ENCODE measurements at regions not wholly inside any gene's neighbourhood (a gene's known extent, or its start where the extent isn't known, plus 50 kb on each side); places are given as distances from the start of the nearest gene placed in this dataset.
"Not testable (repeated sequence)": the region's sequence is repeated elsewhere in the genome, so short reads cannot be mapped to it uniquely, and the experiment has no call there.

DNA sequence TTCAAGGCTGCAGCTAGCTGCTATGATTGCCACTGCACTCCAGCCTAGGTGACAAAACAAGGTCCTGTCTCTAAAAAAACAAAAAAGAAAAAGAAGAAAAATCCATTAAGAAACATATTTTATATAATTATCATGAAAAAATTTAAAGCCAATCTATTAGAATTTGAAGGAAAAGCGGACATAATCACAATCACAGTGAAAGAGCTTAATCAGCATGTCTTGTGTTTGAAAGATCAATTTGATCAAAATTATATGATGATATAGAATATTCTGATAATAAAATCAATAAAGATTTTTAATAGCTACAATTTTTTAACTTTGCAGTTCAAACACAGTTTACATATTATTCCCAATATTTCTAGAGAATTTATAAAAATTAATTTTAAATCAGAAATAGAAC, 210.1 kb downstream of the MEX3B start:
- Histone ChIP-seq H3K36me3 (ENCODE audit: insufficient read depth, low read length) (no peaks in the 10 kb centered on the region), H3K9ac (ENCODE audit: low read length) (no peak overlapping the region), H3K27ac (ENCODE audit: low read length) (no peak overlapping the region), H3K9me3 (ENCODE audit: low read length) (peaks cover 7% of the 10 kb centered on the region; the same call in 1 of the 2 replicates), H3K4me2 (ENCODE audit: low read depth, low read length, poor library complexity, severe bottlenecking) (no peak overlapping the region), H3K79me2 (ENCODE audit: low read length) (no peaks in the 10 kb centered on the region), H3K4me1 (ENCODE audit: low read length) (no peaks in the 10 kb centered on the region), H3K4me3 (ENCODE audit: low read length) (no peak overlapping the region), H2AFZ (ENCODE audit: low read length) (no peak overlapping the region), H3K9me2 (replicated peaks; ENCODE audit: insufficient read depth, low read length) (no peaks in the 10 kb centered on the region), H4K20me1 (ENCODE audit: insufficient read depth, low read depth, low read length) (no peaks in the 10 kb centered on the region), H3K27me3 (ENCODE audit: low read length) (peaks cover 3% of the 10 kb centered on the region; the same call in 1 of the 2 replicates)
- DNase-seq: no peak

DNA sequence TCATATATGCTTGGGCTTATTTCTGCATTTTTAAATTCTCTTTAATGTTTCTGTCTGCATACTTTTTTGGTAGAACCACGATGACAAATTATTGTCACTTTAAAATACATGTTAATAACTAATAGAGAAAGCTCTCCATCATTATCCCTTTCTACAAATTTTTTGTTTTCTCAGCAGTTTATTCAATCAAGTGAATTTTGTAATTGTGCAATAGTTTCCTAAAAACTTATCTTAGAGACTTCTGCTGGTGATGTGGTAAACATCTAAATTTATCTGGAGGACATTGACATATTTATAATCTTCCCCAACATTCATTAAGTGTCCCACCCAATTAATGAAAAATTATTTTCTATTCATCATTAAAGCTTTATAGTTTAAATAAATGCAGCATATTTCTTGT, 215.3 kb downstream of the MEX3B start:
- Histone ChIP-seq H3K9me3 (ENCODE audit: low read length) (peaks cover 7% of the 10 kb centered on the region; the same call in 1 of the 2 replicates), H3K79me2 (ENCODE audit: low read length) (no peaks in the 10 kb centered on the region), H3K4me2 (ENCODE audit: low read depth, low read length, poor library complexity, severe bottlenecking) (no peak overlapping the region), H4K20me1 (ENCODE audit: insufficient read depth, low read depth, low read length) (no peaks in the 10 kb centered on the region), H3K36me3 (ENCODE audit: insufficient read depth, low read length) (no peaks in the 10 kb centered on the region), H2AFZ (ENCODE audit: low read length) (no peak overlapping the region), H3K9me2 (replicated peaks; ENCODE audit: insufficient read depth, low read length) (no peaks in the 10 kb centered on the region), H3K9ac (ENCODE audit: low read length) (no peak overlapping the region), H3K4me1 (ENCODE audit: low read length) (peaks cover 24% of the 10 kb centered on the region), H3K4me3 (ENCODE audit: low read length) (no peak overlapping the region), H3K27ac (ENCODE audit: low read length) (no peak overlapping the region), H3K27me3 (ENCODE audit: low read length) (peaks cover 3% of the 10 kb centered on the region; the same call in 1 of the 2 replicates)
- no peak for DNase-seq

DNA sequence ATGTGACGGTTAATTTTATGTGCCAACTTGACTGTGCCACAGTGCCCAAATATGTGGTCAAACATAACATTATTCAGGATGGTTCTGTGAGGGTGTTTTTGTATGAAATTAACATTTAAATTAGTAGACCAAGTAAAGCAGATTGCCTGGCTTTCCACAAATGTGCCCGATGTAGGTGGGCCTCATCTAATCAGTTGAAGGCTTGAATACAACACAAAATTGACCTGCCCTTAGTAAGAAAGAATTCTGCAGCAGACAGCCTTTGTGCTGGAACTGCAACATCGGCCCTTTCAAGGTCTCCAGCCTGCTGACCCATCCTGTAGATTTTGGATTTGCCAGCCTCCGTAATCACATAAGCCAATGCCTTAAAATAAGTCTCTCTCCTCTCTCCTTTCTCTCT, 215.9 kb downstream of the MEX3B start:
- peaks cover 7% of the 10 kb centered on the region; the same call in 1 of the 2 replicates for H3K9me3 ChIP-seq (ENCODE audit: low read length)
- H3K27ac ChIP-seq (ENCODE audit: low read length): no peak overlapping the region
- no peaks in the 10 kb centered on the region for H3K36me3 ChIP-seq (ENCODE audit: insufficient read depth, low read length)
- H3K79me2 ChIP-seq (ENCODE audit: low read length): no peaks in the 10 kb centered on the region
- DNase-seq: no peak
- no peaks in the 10 kb centered on the region for H4K20me1 ChIP-seq (ENCODE audit: insufficient read depth, low read depth, low read length)
- H3K4me2 ChIP-seq (ENCODE audit: low read depth, low read length, poor library complexity, severe bottlenecking): no peak overlapping the region
- no peak overlapping the region for H2AFZ ChIP-seq (ENCODE audit: low read length)
- peaks cover 3% of the 10 kb centered on the region; the same call in 1 of the 2 replicates for H3K27me3 ChIP-seq (ENCODE audit: low read length)
- H3K9me2 ChIP-seq (replicated peaks; ENCODE audit: insufficient read depth, low read length): no peaks in the 10 kb centered on the region
- no peak overlapping the region for H3K4me3 ChIP-seq (ENCODE audit: low read length)
- H3K4me1 ChIP-seq (ENCODE audit: low read length): peaks cover 30% of the 10 kb centered on the region
- H3K9ac ChIP-seq (ENCODE audit: low read length): no peak overlapping the region

DNA sequence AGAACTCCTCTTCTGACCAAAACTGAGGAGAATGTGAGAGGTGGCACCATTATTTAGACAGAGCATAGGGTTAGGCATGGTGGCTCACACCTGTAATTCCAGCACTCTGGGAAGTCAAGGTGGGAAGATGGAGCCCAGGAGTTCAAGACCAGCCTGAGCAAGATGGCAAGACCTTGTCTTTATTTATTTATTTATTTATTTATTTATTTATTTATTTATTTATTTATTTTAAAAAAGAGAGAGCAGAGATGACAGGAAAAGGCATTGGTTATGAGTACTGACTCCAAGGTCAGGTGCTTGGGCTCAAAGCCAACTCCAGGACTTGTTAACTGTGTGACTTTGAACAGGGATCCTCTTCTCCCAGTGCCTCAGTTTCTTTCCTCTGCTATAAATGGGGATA, 217.7 kb downstream of the MEX3B start:
- no peaks in the 10 kb centered on the region for H4K20me1 ChIP-seq (ENCODE audit: insufficient read depth, low read depth, low read length)
- H2AFZ ChIP-seq (ENCODE audit: low read length): no peak overlapping the region
- H3K27ac ChIP-seq (ENCODE audit: low read length): no peak overlapping the region
- H3K9me2 ChIP-seq (replicated peaks; ENCODE audit: insufficient read depth, low read length): no peaks in the 10 kb centered on the region
- no peak for DNase-seq
- no peaks in the 10 kb centered on the region for H3K79me2 ChIP-seq (ENCODE audit: low read length)
- no peaks in the 10 kb centered on the region for H3K36me3 ChIP-seq (ENCODE audit: insufficient read depth, low read length)
- peaks cover 7% of the 10 kb centered on the region; the same call in 1 of the 2 replicates for H3K9me3 ChIP-seq (ENCODE audit: low read length)
- H3K9ac ChIP-seq (ENCODE audit: low read length): no peak overlapping the region
- no peak overlapping the region for H3K4me2 ChIP-seq (ENCODE audit: low read depth, low read length, poor library complexity, severe bottlenecking)
- H3K27me3 ChIP-seq (ENCODE audit: low read length): peaks cover 3% of the 10 kb centered on the region; the same call in 1 of the 2 replicates
- peaks cover 33% of the 10 kb centered on the region for H3K4me1 ChIP-seq (ENCODE audit: low read length)
- H3K4me3 ChIP-seq (ENCODE audit: low read length): no peak overlapping the region

DNA sequence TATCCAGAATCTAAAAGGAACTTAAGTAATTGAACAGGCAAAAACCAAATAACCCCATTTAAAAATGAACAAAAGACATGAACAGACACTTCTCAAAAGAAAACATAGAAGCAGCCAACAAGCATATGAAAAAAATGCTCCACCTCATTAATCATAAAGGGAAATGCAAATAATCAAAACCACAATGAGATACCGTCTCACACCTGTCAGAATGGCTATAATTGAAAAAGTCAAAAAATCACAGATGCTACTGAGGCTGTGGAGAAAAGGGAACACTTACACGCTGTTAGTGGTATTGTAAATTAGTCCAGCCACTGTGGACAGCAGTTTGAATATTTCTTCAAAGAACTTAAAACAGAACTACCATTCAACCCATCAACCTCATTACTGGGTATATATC, 220.7 kb downstream of the MEX3B start:
- Histone ChIP-seq H4K20me1 (ENCODE audit: insufficient read depth, low read depth, low read length) (no peaks in the 10 kb centered on the region), H3K79me2 (ENCODE audit: low read length) (no peaks in the 10 kb centered on the region), H3K9ac (ENCODE audit: low read length) (no peak overlapping the region), H3K4me1 (ENCODE audit: low read length) (peaks cover 33% of the 10 kb centered on the region), H3K4me2 (ENCODE audit: low read depth, low read length, poor library complexity, severe bottlenecking) (peak overlapping the region; percentile 51), H3K9me3 (ENCODE audit: low read length) (no peaks in the 10 kb centered on the region), H3K36me3 (ENCODE audit: insufficient read depth, low read length) (no peaks in the 10 kb centered on the region), H3K27ac (ENCODE audit: low read length) (0 out of 2 replicates have a peak overlapping the region, but pooled peaks have one; percentile 34), H3K4me3 (ENCODE audit: low read length) (no peak overlapping the region), H3K27me3 (ENCODE audit: low read length) (no peaks in the 10 kb centered on the region), H2AFZ (ENCODE audit: low read length) (no peak overlapping the region), H3K9me2 (replicated peaks; ENCODE audit: insufficient read depth, low read length) (no peaks in the 10 kb centered on the region)
- DNase-seq: peak; percentile 55

DNA sequence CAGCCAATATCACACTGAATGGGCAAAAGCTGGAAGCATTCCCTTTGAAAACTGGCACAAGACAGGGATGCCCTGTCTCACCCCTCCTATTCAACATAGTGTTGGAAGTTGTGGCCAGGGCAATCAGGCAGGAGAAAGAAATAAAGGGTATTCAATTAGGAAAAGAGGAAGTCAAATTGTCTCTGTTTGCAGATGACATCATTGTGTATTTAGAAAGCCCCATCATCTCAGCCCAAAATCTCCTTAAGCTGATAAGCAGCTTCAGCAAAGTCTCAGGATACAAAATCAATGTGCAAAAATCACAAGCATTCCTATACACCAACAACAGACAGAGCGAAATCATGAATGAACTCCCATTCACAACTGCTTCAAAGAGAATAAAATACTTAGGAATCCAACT, 223.2 kb downstream of the MEX3B start:
- H3K9me2 ChIP-seq (replicated peaks; ENCODE audit: insufficient read depth, low read length); H3K27me3 ChIP-seq (ENCODE audit: low read length); H3K9me3 ChIP-seq (ENCODE audit: low read length); H4K20me1 ChIP-seq (ENCODE audit: insufficient read depth, low read depth, low read length); H3K9ac ChIP-seq (ENCODE audit: low read length); H3K36me3 ChIP-seq (ENCODE audit: insufficient read depth, low read length); H3K4me2 ChIP-seq (ENCODE audit: low read depth, low read length, poor library complexity, severe bottlenecking); DNase-seq; H3K4me3 ChIP-seq (ENCODE audit: low read length); H3K79me2 ChIP-seq (ENCODE audit: low read length); H3K27ac ChIP-seq (ENCODE audit: low read length); H2AFZ ChIP-seq (ENCODE audit: low read length): not testable (repeated sequence)
- H3K4me1 ChIP-seq (ENCODE audit: low read length): peaks cover 30% of the 10 kb centered on the region

DNA sequence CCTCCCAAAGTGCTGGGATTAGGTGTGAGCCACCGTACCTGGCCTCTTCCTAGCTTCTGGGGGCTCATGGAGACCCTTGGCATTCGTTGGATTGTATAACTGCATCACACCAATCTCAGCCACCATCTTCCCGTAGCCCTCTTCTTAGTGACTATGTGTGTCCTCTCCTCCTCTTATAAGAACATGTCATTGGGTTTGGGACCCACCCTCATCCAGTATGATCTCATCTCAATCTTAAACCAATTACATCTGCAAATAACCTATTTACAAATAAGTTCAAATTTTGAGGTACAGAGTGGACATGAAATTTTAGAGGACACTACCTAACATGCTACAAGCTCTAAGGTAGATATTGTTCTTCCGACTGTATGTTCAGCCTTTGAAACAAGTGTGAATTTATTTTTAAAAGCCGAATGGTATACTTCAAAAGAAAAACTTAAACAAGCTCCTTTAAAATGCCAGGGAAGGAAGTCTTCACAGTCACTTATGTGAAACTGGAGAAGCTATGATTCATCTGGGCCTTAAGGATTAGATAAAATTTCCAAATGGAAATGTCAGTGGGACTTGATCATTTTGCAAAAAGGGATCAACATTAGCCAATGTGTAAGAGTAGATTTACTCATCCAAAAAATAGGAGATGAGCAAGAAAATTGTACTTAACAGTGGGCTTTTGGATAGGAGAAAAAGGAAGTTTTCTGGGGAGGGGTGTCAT, 225.7 kb downstream of the MEX3B start:
- Histone ChIP-seq H3K79me2 (ENCODE audit: low read length) (no peaks in the 10 kb centered on the region), H3K27me3 (ENCODE audit: low read length) (no peaks in the 10 kb centered on the region), H3K9me3 (ENCODE audit: low read length) (no peaks in the 10 kb centered on the region), H3K4me3 (ENCODE audit: low read length) (no peak overlapping the region), H3K9me2 (replicated peaks; ENCODE audit: insufficient read depth, low read length) (no peaks in the 10 kb centered on the region), H3K27ac (ENCODE audit: low read length) (no peak overlapping the region), H2AFZ (ENCODE audit: low read length) (no peak overlapping the region), H4K20me1 (ENCODE audit: insufficient read depth, low read depth, low read length) (no peaks in the 10 kb centered on the region), H3K36me3 (ENCODE audit: insufficient read depth, low read length) (no peaks in the 10 kb centered on the region), H3K4me1 (ENCODE audit: low read length) (peaks cover 4% of the 10 kb centered on the region), H3K9ac (ENCODE audit: low read length) (no peak overlapping the region), H3K4me2 (ENCODE audit: low read depth, low read length, poor library complexity, severe bottlenecking) (no peak overlapping the region)
- no peak for DNase-seq

DNA sequence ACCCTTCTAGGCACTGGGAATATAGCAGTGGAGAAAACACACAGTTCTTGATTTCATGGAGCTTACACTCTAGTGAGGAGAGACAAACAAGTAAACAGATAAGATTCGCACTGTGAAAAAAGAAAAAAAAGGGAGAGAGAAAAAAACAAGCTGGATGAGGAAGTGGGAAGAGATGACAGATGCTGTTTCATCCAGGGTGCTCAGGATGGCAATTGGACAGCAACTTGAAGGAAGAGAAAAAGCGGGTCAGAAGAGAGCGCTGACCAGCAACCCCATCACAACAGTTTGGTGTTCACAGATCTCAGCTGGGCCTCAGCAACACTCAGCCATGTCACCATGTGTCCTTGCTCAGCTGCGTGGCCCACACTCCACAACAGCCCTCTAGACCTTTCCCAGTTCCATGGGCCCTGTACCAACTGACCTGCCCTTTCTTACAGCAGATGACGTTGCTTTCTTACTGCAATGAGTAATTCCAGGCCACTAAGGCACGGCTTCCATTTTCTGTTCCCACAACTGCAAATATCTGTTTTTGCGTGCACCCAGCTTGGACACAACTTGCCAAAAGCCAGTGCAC, 230.8 kb downstream of the MEX3B start:
- no peak overlapping the region for H2AFZ ChIP-seq (ENCODE audit: low read length)
- H3K36me3 ChIP-seq (ENCODE audit: insufficient read depth, low read length): no peaks in the 10 kb centered on the region
- H3K79me2 ChIP-seq (ENCODE audit: low read length): no peaks in the 10 kb centered on the region
- no peaks in the 10 kb centered on the region for H4K20me1 ChIP-seq (ENCODE audit: insufficient read depth, low read depth, low read length)
- H3K9me3 ChIP-seq (ENCODE audit: low read length): no peaks in the 10 kb centered on the region
- no peak overlapping the region for H3K27ac ChIP-seq (ENCODE audit: low read length)
- H3K4me1 ChIP-seq (ENCODE audit: low read length): no peaks in the 10 kb centered on the region
- no peak for DNase-seq
- no peak overlapping the region for H3K9ac ChIP-seq (ENCODE audit: low read length)
- no peaks in the 10 kb centered on the region for H3K27me3 ChIP-seq (ENCODE audit: low read length)
- H3K9me2 ChIP-seq (replicated peaks; ENCODE audit: insufficient read depth, low read length): no peaks in the 10 kb centered on the region
- H3K4me2 ChIP-seq (ENCODE audit: low read depth, low read length, poor library complexity, severe bottlenecking): no peak overlapping the region
- no peak overlapping the region for H3K4me3 ChIP-seq (ENCODE audit: low read length)
